H1 (cell line): ENCODE measurements at regions not wholly inside any gene's neighbourhood (a gene's known extent, or its start where the extent isn't known, plus 50 kb on each side); places are given as distances from the start of the nearest gene placed in this dataset.
A peak's percentile ranks its signal among the peaks of the same experiment; 100 is the strongest.

Experiments used
- CTCF ChIA-PET: fragments of 300-600 bp; sonication (Branson Sonifier 250); formaldehyde crosslinking; loops from one replicate; lab custom pipeline; 2021; ENCODE audit not compliant: partially characterized antibody; lab: Charles Lee
- POLR2A ChIA-PET: fragments of 300-600 bp; sonication (Branson Sonifier 250); formaldehyde crosslinking; loops from one replicate; lab custom pipeline; 2021; ENCODE audit warnings: inconsistent platforms; ENCODE audit not compliant: partially characterized antibody; lab: Charles Lee
- DNase-seq, 2 experiments: peaks; one replicate each; pipeline versions ENCODE4 v3.0.0 to v3.0.0-alpha.2; 2010 to 2022; ENCODE audit warnings: low spot score in 2 of 2, low read depth in 1 of 2, mixed read lengths in 1 of 2
- FAIRE-seq: peaks from 2 replicates; lab custom pipeline; 2011; peaks lifted over from hg19 to GRCh38; lab: Jason Lieb, UNC
- H2AFZ ChIP-seq: 2 replicates; pipeline ENCODE4 v1.8.1; 2012; ENCODE audit warnings: low read length, inconsistent platforms
- H2AK5ac ChIP-seq: 2 replicates; pipeline ENCODE4 v1.6.1; 2013; ENCODE audit warnings: low read depth, low read length
- H2BK120ac ChIP-seq: replicated peaks from 2 replicates; pipeline ENCODE3; 2013; ENCODE audit warnings: low read depth, low read length, inconsistent platforms
- H2BK12ac ChIP-seq: 2 replicates; pipeline ENCODE4 v1.6.1; 2013; ENCODE audit warnings: low read depth, low read length
- H2BK15ac ChIP-seq: 2 replicates; pipeline ENCODE4 v1.6.1; 2013; ENCODE audit warnings: low read length
- H2BK20ac ChIP-seq: 2 replicates; pipeline ENCODE4 v1.6.1; 2013; ENCODE audit warnings: low read length
- H2BK5ac ChIP-seq: 2 replicates; pipeline ENCODE4 v1.6.1; 2013; ENCODE audit warnings: low read depth, low read length
- H3K14ac ChIP-seq: 2 replicates; pipeline ENCODE4 v1.6.1; 2013; ENCODE audit warnings: inconsistent platforms; ENCODE audit not compliant: insufficient read length
- H3K18ac ChIP-seq: 2 replicates; pipeline ENCODE4 v1.6.1; 2013; ENCODE audit warnings: low read length; ENCODE audit errors: extremely low read depth
- H3K23ac ChIP-seq: 2 replicates; pipeline ENCODE4 v1.6.1; 2013; ENCODE audit warnings: inconsistent platforms; ENCODE audit not compliant: insufficient read length
- H3K23me2 ChIP-seq: 2 replicates; pipeline ENCODE4 v1.6.1; 2013; ENCODE audit warnings: low read depth, low read length
- H3K27ac ChIP-seq: 2 replicates; pipeline ENCODE4 v1.6.1; 2011; ENCODE audit warnings: low read depth, low read length, inconsistent platforms
- H3K27me3 ChIP-seq, 4 experiments: replicated peaks in 1 of 4; 1 replicate in 1 of 4; 2 replicates in 3 of 4; pipeline versions ENCODE4 v1.6.1 to v1.8.1; 2011 to 2013; ENCODE audit warnings: low read length in 3 of 4, mild to moderate bottlenecking in 3 of 4, inconsistent platforms in 2 of 4, mixed read lengths in 2 of 4, moderate library complexity in 1 of 4; ENCODE audit not compliant: control insufficient read depth in 3 of 4, insufficient read depth in 3 of 4; ENCODE audit errors: extremely low read depth in 1 of 4
- H3K36me3 ChIP-seq, 4 experiments: 2 replicates each; pipeline versions ENCODE4 v1.6.1 to v1.8.1; 2011 to 2013; ENCODE audit warnings: mild to moderate bottlenecking in 4 of 4, low read length in 3 of 4, moderate library complexity in 2 of 4, control low read depth in 1 of 4, inconsistent platforms in 1 of 4; ENCODE audit not compliant: insufficient read depth in 4 of 4, control insufficient read depth in 2 of 4
- H3K4ac ChIP-seq: replicated peaks from 2 replicates; pipeline ENCODE3; 2013; ENCODE audit warnings: low read length, low read depth, mixed read lengths, inconsistent platforms; ENCODE audit not compliant: insufficient read length
- H3K4me1 ChIP-seq, 4 experiments: replicated peaks in 1 of 4; 1 replicate in 1 of 4; 2 replicates in 3 of 4; pipeline versions ENCODE4 v1.6.1 to v1.8.1; 2011 to 2013; ENCODE audit warnings: low read length in 3 of 4, inconsistent platforms in 2 of 4, mixed read lengths in 1 of 4; ENCODE audit not compliant: insufficient read depth in 4 of 4, control insufficient read depth in 3 of 4
- H3K4me2 ChIP-seq, 2 experiments: 2 replicates each; pipeline versions ENCODE4 v1.6.1 to v1.8.1; 2011 to 2013; ENCODE audit warnings: low read depth in 2 of 2, low read length in 2 of 2, control low read depth in 1 of 2, inconsistent platforms in 1 of 2, mild to moderate bottlenecking in 1 of 2; ENCODE audit not compliant: insufficient read depth in 1 of 2
- H3K4me3 ChIP-seq, 4 experiments: fragments of 200-600, 300-600 bp in 1 of 4; sonication (generic), shearing (Covaris generic), sonication (Bioruptor Twin) in 1 of 4; 2 replicates each; pipeline versions ENCODE4 v1.5.1 to v1.8.1; 2011 to 2016; ENCODE audit warnings: low read length in 4 of 4, low read depth in 3 of 4, control low read depth in 2 of 4, inconsistent platforms in 2 of 4, mild to moderate bottlenecking in 2 of 4, mixed read lengths in 1 of 4, moderate library complexity in 1 of 4; ENCODE audit not compliant: insufficient read depth in 2 of 4; ENCODE audit errors: extremely low read depth in 1 of 4
- H3K56ac ChIP-seq: replicated peaks from 2 replicates; pipeline ENCODE3; 2013; ENCODE audit warnings: low read depth, mild to moderate bottlenecking, mixed read lengths, low read length, inconsistent platforms; ENCODE audit not compliant: insufficient read length
- H3K79me1 ChIP-seq: 2 replicates; pipeline ENCODE4 v1.6.1; 2013; ENCODE audit warnings: low read depth, low read length, control low read depth
- H3K79me2 ChIP-seq, 2 experiments: 2 replicates each; pipeline versions ENCODE4 v1.6.1 to v1.8.1; 2012 to 2013; ENCODE audit warnings: low read length in 2 of 2, mild to moderate bottlenecking in 2 of 2, inconsistent platforms in 1 of 2; ENCODE audit not compliant: insufficient read depth in 2 of 2, control insufficient read depth in 1 of 2
- H3K9ac ChIP-seq, 4 experiments: replicated peaks in 1 of 4; 1 replicate in 1 of 4; 2 replicates in 3 of 4; pipeline versions ENCODE4 v1.6.1 to v1.8.1; 2011 to 2013; ENCODE audit warnings: low read depth in 3 of 4, low read length in 3 of 4, control low read depth in 2 of 4, mild to moderate bottlenecking in 2 of 4, moderate library complexity in 2 of 4, inconsistent platforms in 1 of 4; ENCODE audit errors: extremely low read depth in 1 of 4
- H3K9me3 ChIP-seq, 2 experiments: 2 replicates each; pipeline versions ENCODE4 v1.6.1 to v1.8.1; 2012 to 2013; ENCODE audit warnings: mild to moderate bottlenecking in 2 of 2, moderate library complexity in 2 of 2, control low read depth in 1 of 2, inconsistent platforms in 1 of 2, low read depth in 1 of 2, low read length in 1 of 2, mixed read lengths in 1 of 2; ENCODE audit not compliant: insufficient read depth in 2 of 2
- H4K20me1 ChIP-seq, 2 experiments: replicated peaks in 1 of 2; 2 replicates each; pipeline versions ENCODE3 to v1.8.1; 2011 to 2013; ENCODE audit warnings: inconsistent platforms in 2 of 2, low read length in 2 of 2, mild to moderate bottlenecking in 1 of 2; ENCODE audit not compliant: insufficient read depth in 2 of 2, control insufficient read depth in 1 of 2
- H4K5ac ChIP-seq: 2 replicates; pipeline ENCODE4 v1.6.1; 2013; ENCODE audit warnings: low read length, low read depth, mixed read lengths, inconsistent platforms; ENCODE audit not compliant: insufficient read length
- H4K8ac ChIP-seq: 2 replicates; pipeline ENCODE4 v1.8.0; 2013; ENCODE audit warnings: mild to moderate bottlenecking, moderate library complexity, low read length, inconsistent platforms; ENCODE audit not compliant: insufficient read depth; ENCODE audit errors: extremely low read depth
- H4K91ac ChIP-seq: replicated peaks from 2 replicates; pipeline ENCODE3; 2013; ENCODE audit warnings: low read length, mixed read lengths, inconsistent platforms; ENCODE audit not compliant: insufficient read length
- BCL11A ChIP-seq, 2 experiments: IDR thresholded peaks; one replicate each; pipeline ENCODE4 v1.6.1; 2011; ENCODE audit warnings: low read depth in 2 of 2, low read length in 2 of 2, mild to moderate bottlenecking in 2 of 2
- E2F6 ChIP-seq: IDR thresholded peaks from 2 replicates; pipeline ENCODE4 v1.6.1; 2012; ENCODE audit warnings: inconsistent platforms
- EP300 ChIP-seq, 2 experiments: IDR thresholded peaks; 1 replicate in 1 of 2; 2 replicates in 1 of 2; pipeline ENCODE4 v1.6.1; 2011 to 2012; ENCODE audit warnings: low read depth in 2 of 2, low read length in 2 of 2, mild to moderate bottlenecking in 2 of 2, borderline replicate concordance in 1 of 2, inconsistent platforms in 1 of 2, moderate library complexity in 1 of 2
- EZH2 ChIP-seq: fragments of 200-600 bp; sonication (generic); IDR thresholded peaks from 2 replicates; pipeline ENCODE4 v1.7.1; 2012; ENCODE audit warnings: low read depth, mild to moderate bottlenecking, moderate library complexity, low read length, inconsistent platforms; ENCODE audit not compliant: severe bottlenecking
- FOSL1 ChIP-seq: IDR thresholded peaks from 2 replicates; pipeline ENCODE4 v1.6.1; 2011; ENCODE audit warnings: mild to moderate bottlenecking, low read depth, low read length, moderate library complexity; ENCODE audit not compliant: insufficient read depth
- SAP30 ChIP-seq: fragments of 300-600 bp; sonication (generic); IDR thresholded peaks from 2 replicates; pipeline ENCODE4 v1.7.1; 2012; ENCODE audit warnings: low read length, moderate library complexity, mild to moderate bottlenecking, inconsistent platforms; ENCODE audit not compliant: insufficient read depth, insufficient replicate concordance
- SRF ChIP-seq: IDR thresholded peaks from 2 replicates; pipeline ENCODE4 v1.6.1; 2011; ENCODE audit warnings: mild to moderate bottlenecking, low read depth, low read length, moderate library complexity
- TCF12 ChIP-seq: IDR thresholded peaks from 2 replicates; pipeline ENCODE4 v1.6.1; 2011; ENCODE audit warnings: low read depth, mild to moderate bottlenecking, low read length
- ZNF274 ChIP-seq: IDR thresholded peaks from 2 replicates; pipeline ENCODE4 v1.7.0; 2012; ENCODE audit warnings: low read length, borderline replicate concordance; ENCODE audit errors: extremely low read depth
- WGBS, 2 experiments: shearing (Covaris generic) in 1 of 2; methylation state at CpG; one replicate each; pipeline versions ENCODE4 v1.1.6 to v1.1.7; 2013 to 2015; ENCODE audit warnings: low lambda C conversion rate in 2 of 2, mixed read lengths in 2 of 2, inconsistent platforms in 1 of 2, low coverage in 1 of 2, missing lambda C conversion rate in 1 of 2; ENCODE audit not compliant: insufficient replicate concordance in 2 of 2, insufficient coverage in 1 of 2, insufficient read length in 1 of 2; ENCODE audit errors: extremely low coverage in 1 of 2, missing lambda C conversion rate in 1 of 2; 5-methylcytosine and 5-hydroxymethylcytosine counted together

GRCh38 chr4:64200001-64200555 lies 209.2 kb downstream of the TECRL start:
- no peak overlapping the region for H3K14ac ChIP-seq
- H3K36me3 ChIP-seq, result no peaks in the 10 kb centered on the region
- H3K18ac ChIP-seq, result no peak overlapping the region
- 83% methylated on average over 2 of the region's 2 CpGs; no CpG with 5 or more reads in 1 of the 2 experiments for WGBS, 2 experiments
- H3K4me2 ChIP-seq, result no peak overlapping the region
- CTCF ChIA-PET, result interaction anchor here (0.6 to 0.8 kb wide), 2 partner anchors 258 to 339 kb away, joined by 3 read pairs; no protein-coding TSS in a partner anchor
- no peaks in the 10 kb centered on the region for H3K23me2 ChIP-seq
- no peak overlapping the region for H3K27ac ChIP-seq
- H2BK12ac ChIP-seq, result no peak overlapping the region
- DNase-seq (no peak), FAIRE-seq (no peak)
- no peaks in the 10 kb centered on the region for H3K27me3 ChIP-seq
- no peak overlapping the region for H2AK5ac ChIP-seq
- H3K4me1 ChIP-seq, result no peaks in the 10 kb centered on the region
- no peak overlapping the region for H3K23ac ChIP-seq
- no peak overlapping the region for H3K56ac ChIP-seq
- H3K4me3 ChIP-seq, result no peak overlapping the region
- no peaks in the 10 kb centered on the region for H3K79me1 ChIP-seq
- no peak overlapping the region for H2BK20ac ChIP-seq
- H4K20me1 ChIP-seq, result no peaks in the 10 kb centered on the region
- H3K9me3 ChIP-seq, result no peaks in the 10 kb centered on the region
- no peak overlapping the region for H3K9ac ChIP-seq
- no peak overlapping the region for H2BK5ac ChIP-seq
- no peak overlapping the region for H2BK15ac ChIP-seq
- no peak overlapping the region for H4K91ac ChIP-seq
- no peak overlapping the region for H4K5ac ChIP-seq
- H3K4ac ChIP-seq, result no peak overlapping the region
- POLR2A ChIA-PET, result no interaction called here
- no peak overlapping the region for H4K8ac ChIP-seq
- H3K79me2 ChIP-seq, result no peaks in the 10 kb centered on the region
- H2AFZ ChIP-seq, result peak overlapping the region; percentile 49; the same call in 1 of the 2 replicates
- no peak overlapping the region for H2BK120ac ChIP-seq
- TF ChIP-seq BCL11A (IDR thresholded peaks at IDR 0.05; ENCODE audit: low read depth in 2 of 2, low read length in 2 of 2) (no peak), SAP30 (no peak), SRF (no peak), EZH2 (no peak), FOSL1 (no peak), E2F6 (no peak), ZNF274 (no peak), TCF12 (no peak), EP300 (IDR thresholded peaks at IDR 0.05; ENCODE audit: borderline replicate concordance in 1 of 2, low read depth in 2 of 2, low read length in 2 of 2) (no peak)
